NT2/D1 (cell line): ENCODE measurements at regions not wholly inside any gene's neighbourhood (a gene's known extent, or its start where the extent isn't known, plus 50 kb on each side); places are given as distances from the start of the nearest gene placed in this dataset.

Source experiments
- SUZ12 ChIP-seq: IDR thresholded peaks from 2 replicates; pipeline ENCODE4 v1.6.1; 2011; ENCODE audit not compliant: insufficient read length, insufficient read depth; ENCODE audit errors: extremely low read depth
- YY1 ChIP-seq: IDR thresholded peaks from 2 replicates; pipeline ENCODE4 v1.6.1; 2011; ENCODE audit not compliant: insufficient read length, insufficient read depth

DNA sequence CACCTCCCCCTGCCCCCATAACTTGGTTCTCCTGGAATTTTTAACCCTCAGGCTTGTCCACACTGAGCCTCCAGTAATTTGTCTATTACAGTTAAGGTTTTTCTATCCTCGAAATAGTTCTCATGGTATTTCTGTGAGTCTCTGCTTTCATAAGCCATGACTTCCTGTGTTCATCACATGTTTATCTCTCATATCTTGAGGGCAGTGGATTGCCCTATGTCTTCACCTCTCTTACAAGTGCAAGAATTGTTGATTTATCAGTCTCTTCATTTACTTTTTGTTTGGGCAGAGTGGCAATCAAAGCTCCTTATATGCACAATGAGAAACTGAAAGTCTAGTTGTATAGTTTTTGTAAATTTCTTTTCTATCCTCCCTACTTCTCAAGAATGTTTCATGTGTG lies 328.4 kb downstream of the PLA2G4A start:
- TF ChIP-seq YY1 (no peak), SUZ12 (no peak)
